ENCODE measurements at regions not wholly inside any gene's neighbourhood (a gene's known extent, or its start where the extent isn't known, plus 50 kb on each side); places are given as distances from the start of the nearest gene placed in this dataset.

- no peak for TF ChIP-seq CTCF (IDR thresholded peaks at IDR 0.05; ENCODE audit: borderline replicate concordance, extremely low read depth, low read length, poor library complexity, severe bottlenecking)
- no peak for TF ChIP-seq EZH2 (IDR thresholded peaks at IDR 0.05; ENCODE audit: borderline replicate concordance, low read depth, low read length, severe bottlenecking)
These were observed 798.5 kb downstream of the TRIB2 start for GRCh38 chr2:13515254-13515653.
